ENCODE measurements at regions not wholly inside any gene's neighbourhood (a gene's known extent, or its start where the extent isn't known, plus 50 kb on each side); places are given as distances from the start of the nearest gene placed in this dataset.

- no peak for TF ChIP-seq CTCF (IDR thresholded peaks at IDR 0.05; ENCODE audit: insufficient read depth, low read length, poor library complexity, severe bottlenecking)
- no peaks in the 10 kb centered on the region for H3K36me3 ChIP-seq (ENCODE audit: control insufficient read depth, insufficient read depth, low read length)
- H3K27me3 ChIP-seq (replicated peaks; ENCODE audit: control insufficient read depth, insufficient read depth, low read length) = no peaks in the 10 kb centered on the region
- DNase-seq (ENCODE audit: extremely low read depth, insufficient read length) = no peak
- H3K4me3 ChIP-seq (replicated peaks; ENCODE audit: low read depth, low read length) = no peak overlapping the region
Measured at GRCh38 chr6:128663238-128663637, 142.8 kb upstream of the PTPRK start.

GRCh38 chr6:128659878-128660622 lies 139.7 kb upstream of the PTPRK start:
- no peak for DNase-seq (ENCODE audit: extremely low read depth, insufficient read length)
- H3K36me3 ChIP-seq (ENCODE audit: control insufficient read depth, insufficient read depth, low read length) = no peaks in the 10 kb centered on the region
- no peak for TF ChIP-seq CTCF (IDR thresholded peaks at IDR 0.05; ENCODE audit: insufficient read depth, low read length, poor library complexity, severe bottlenecking)
- no peak overlapping the region for H3K4me3 ChIP-seq (replicated peaks; ENCODE audit: low read depth, low read length)
- no peaks in the 10 kb centered on the region for H3K27me3 ChIP-seq (replicated peaks; ENCODE audit: control insufficient read depth, insufficient read depth, low read length)

DNA sequence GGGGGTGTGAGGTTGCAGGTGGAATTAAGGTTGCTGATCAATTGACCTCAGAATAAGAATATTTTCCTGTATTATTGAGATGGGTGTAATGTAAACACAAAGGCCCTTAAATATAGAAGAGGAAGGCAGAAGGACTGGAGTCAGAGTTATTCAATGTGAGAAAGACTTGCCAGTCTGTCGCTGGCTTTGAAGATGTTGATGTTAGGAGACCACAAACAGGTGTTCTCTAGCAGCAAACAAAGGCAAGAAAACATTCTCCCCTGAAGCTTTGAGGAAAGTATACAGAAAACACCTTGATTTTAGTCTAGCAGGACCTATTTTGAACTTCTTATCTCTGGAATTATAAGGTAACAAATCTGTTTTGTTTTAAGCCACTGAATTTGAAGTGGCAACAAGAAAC lies 138.9 kb upstream of the PTPRK start:
- H3K36me3 ChIP-seq (ENCODE audit: control insufficient read depth, insufficient read depth, low read length) = no peaks in the 10 kb centered on the region
- no peak for DNase-seq (ENCODE audit: extremely low read depth, insufficient read length)
- no peaks in the 10 kb centered on the region for H3K27me3 ChIP-seq (replicated peaks; ENCODE audit: control insufficient read depth, insufficient read depth, low read length)
- no peak for TF ChIP-seq CTCF (IDR thresholded peaks at IDR 0.05; ENCODE audit: insufficient read depth, low read length, poor library complexity, severe bottlenecking)
- H3K4me3 ChIP-seq (replicated peaks; ENCODE audit: low read depth, low read length) = no peak overlapping the region

GRCh38 chr6:128657181-128657580 lies 136.8 kb upstream of the PTPRK start:
- no peak for TF ChIP-seq CTCF (IDR thresholded peaks at IDR 0.05; ENCODE audit: insufficient read depth, low read length, poor library complexity, severe bottlenecking)
- Histone ChIP-seq H3K36me3 (ENCODE audit: control insufficient read depth, insufficient read depth, low read length) (no peaks in the 10 kb centered on the region), H3K27me3 (replicated peaks; ENCODE audit: control insufficient read depth, insufficient read depth, low read length) (no peaks in the 10 kb centered on the region), H3K4me3 (replicated peaks; ENCODE audit: low read depth, low read length) (no peak overlapping the region)
- DNase-seq (ENCODE audit: extremely low read depth, insufficient read length) = peak; percentile 22

- Histone ChIP-seq H3K27me3 (replicated peaks; ENCODE audit: control insufficient read depth, insufficient read depth, low read length) (no peaks in the 10 kb centered on the region), H3K36me3 (ENCODE audit: control insufficient read depth, insufficient read depth, low read length) (no peaks in the 10 kb centered on the region), H3K4me3 (replicated peaks; ENCODE audit: low read depth, low read length) (no peak overlapping the region)
- TF ChIP-seq CTCF (IDR thresholded peaks at IDR 0.05; ENCODE audit: insufficient read depth, low read length, poor library complexity, severe bottlenecking) = no peak
- peak; percentile 65 for DNase-seq (ENCODE audit: extremely low read depth, insufficient read length)
Measured at GRCh38 chr6:128655978-128656498, 135.6 kb upstream of the PTPRK start.

Data from GM06990 (cell line).